Fibroblast of the aortic adventitia (primary cell): ENCODE measurements at regions not wholly inside any gene's neighbourhood (a gene's known extent, or its start where the extent isn't known, plus 50 kb on each side); places are given as distances from the start of the nearest gene placed in this dataset.

Experiments
- DNase-seq: peaks from one replicate; pipeline ENCODE4 v3.0.0-alpha.2; 2010; ENCODE audit warnings: low read depth
- H3K4me3 ChIP-seq: 2 replicates; pipeline ENCODE4 v1.5.1; 2011; ENCODE audit warnings: low read depth, mild to moderate bottlenecking, control low read depth, low read length, moderate library complexity
- CTCF ChIP-seq: IDR thresholded peaks from 2 replicates; pipeline ENCODE4 v1.5.1; 2011; ENCODE audit warnings: mild to moderate bottlenecking, low read length, control low read depth, inconsistent platforms; ENCODE audit not compliant: insufficient read depth

- DNase-seq: no peak
- no peak for TF ChIP-seq CTCF
- H3K4me3 ChIP-seq: no peak overlapping the region
Measured at GRCh38 chr13:73293913-73294523, 235.2 kb downstream of the KLF5 start.

- no peak for TF ChIP-seq CTCF
- no peak overlapping the region for H3K4me3 ChIP-seq
- DNase-seq: no peak
Measured at GRCh38 chr13:73292127-73292526, 233.3 kb downstream of the KLF5 start.

- DNase-seq: no peak
- no peak for TF ChIP-seq CTCF
- H3K4me3 ChIP-seq: no peak overlapping the region
Measured at GRCh38 chr13:73290844-73291243, 232.0 kb downstream of the KLF5 start.

- no peak for TF ChIP-seq CTCF
Measured at GRCh38 chr13:73288596-73288995, 229.8 kb downstream of the KLF5 start.

GRCh38 chr13:73287831-73288230, 229.0 kb downstream of the KLF5 start:
- TF ChIP-seq CTCF: no peak
- H3K4me3 ChIP-seq: no peak overlapping the region
- no peak for DNase-seq

More at GRCh38 chr13:73288596-73288995, 229.8 kb downstream of the KLF5 start:
- no peak overlapping the region for H3K4me3 ChIP-seq
- no peak for DNase-seq

GRCh38 chr13:73286942-73287620, 228.3 kb downstream of the KLF5 start:
- DNase-seq: no peak
- no peak for TF ChIP-seq CTCF
- no peak overlapping the region for H3K4me3 ChIP-seq
